NAMALWA (cell line): ENCODE measurements at regions not wholly inside any gene's neighbourhood (a gene's known extent, or its start where the extent isn't known, plus 50 kb on each side); places are given as distances from the start of the nearest gene placed in this dataset.
A peak's percentile ranks its signal among the peaks of the same experiment; 100 is the strongest.
"Not testable (repeated sequence)": the region's sequence is repeated elsewhere in the genome, so short reads cannot be mapped to it uniquely, and the experiment has no call there.

ENCODE experiments used
- DNase-seq: peaks from one replicate; pipeline ENCODE4 v3.0.0-alpha.2; 2015; ENCODE audit warnings: low spot score

- DNase-seq = peak; percentile 37
These were observed 139.3 kb upstream of the IER5L start for GRCh38 chr9:129317179-129318011.

DNA sequence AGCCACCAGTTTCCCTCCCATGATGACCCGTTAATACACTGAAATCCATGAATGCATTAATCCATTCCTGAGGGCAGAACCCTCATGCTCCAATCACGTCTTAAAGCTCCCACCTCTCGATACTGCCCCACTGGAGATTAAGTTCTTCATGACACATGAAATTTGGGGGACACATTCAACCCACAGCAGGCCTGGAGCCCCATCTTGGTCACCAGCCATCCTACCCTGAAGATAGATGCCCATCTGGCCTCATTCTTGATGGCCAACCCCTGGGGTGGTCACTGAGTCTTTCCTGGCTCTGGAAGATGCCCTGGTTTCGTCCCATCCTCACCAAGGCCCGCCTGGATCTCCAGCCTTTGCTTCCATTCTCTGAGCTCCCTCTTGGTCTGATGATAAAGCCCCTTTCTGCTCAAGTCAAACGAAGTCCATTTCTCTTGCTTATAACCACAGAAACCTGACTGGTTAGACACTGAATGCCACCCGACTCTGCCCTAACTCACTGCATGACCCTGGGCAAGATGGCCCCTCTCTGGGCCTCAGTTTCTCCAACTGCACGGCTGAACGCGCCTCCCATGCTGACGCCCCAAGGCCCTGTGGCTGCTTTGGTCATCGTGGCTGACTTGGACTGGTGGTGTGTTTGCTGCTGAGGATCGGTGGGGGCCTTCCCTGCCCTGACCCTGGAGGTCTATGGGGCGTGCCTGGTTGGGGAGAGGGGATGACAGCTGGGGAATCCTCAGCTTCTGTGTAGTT is 138.4 kb upstream of the IER5L start:
- no peak for DNase-seq

- DNase-seq = no peak
These were observed 135.4 kb upstream of the IER5L start for GRCh38 chr9:129313331-129313955.

GRCh38 chr9:129312251-129313122 is 134.4 kb upstream of the IER5L start:
- DNase-seq = no peak

GRCh38 chr9:129311643-129312042 is 133.6 kb upstream of the IER5L start:
- no peak for DNase-seq

DNA sequence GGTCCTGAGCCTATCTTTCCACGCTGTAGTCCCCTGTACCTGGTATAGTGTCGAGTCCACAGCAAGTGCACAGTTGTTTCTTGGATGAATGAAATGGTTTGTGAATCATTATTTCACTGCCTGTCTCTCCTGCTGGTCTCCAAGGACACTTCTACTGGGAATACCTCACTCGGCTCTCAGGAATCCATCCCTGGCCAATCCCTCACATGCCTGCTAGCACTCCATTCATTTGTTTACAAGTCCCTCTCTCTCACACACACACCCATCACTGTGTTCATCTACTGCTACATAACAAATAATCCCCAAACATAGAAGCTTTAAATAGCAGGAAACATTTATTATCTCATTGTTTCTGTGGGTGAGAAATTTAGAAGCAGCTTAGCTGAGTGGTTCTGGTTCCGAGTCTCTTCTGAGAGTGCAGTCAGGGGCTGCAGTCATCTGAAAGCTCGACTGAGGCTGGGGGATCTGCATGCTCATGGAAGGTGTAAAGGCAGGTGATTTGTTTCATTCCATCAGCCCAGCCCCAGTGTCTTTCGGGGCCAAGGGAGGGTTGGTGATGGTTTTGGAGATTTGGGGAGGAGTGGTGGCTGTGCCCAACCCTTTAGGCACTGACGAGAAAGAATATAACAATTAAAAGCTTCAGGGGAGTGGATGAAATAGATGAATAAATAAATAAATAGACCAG is 132.7 kb upstream of the IER5L start:
- no peak for DNase-seq

- DNase-seq = no peak
These were observed 131.8 kb upstream of the IER5L start for GRCh38 chr9:129309906-129310305.

DNA sequence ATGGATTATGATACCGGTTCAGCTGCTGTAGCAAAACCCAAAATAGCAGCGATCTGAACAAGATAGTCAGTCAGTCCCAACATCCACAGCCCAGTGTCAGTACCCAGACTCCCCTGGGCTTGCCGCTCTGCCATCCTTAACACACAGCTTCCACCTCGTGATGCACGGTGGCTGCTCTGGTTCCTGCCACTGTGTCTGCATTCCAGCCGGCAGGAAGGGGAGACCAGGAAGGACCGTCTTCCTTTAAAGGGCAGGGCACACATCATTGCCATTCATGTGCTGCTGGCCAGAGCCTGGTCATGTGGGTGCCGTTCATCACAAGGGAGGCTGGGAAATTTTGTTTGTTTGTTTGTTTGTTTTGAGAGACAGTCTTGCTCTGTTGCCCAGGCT is 131.0 kb upstream of the IER5L start:
- DNase-seq = no peak

GRCh38 chr9:129307227-129307970 is 129.3 kb upstream of the IER5L start:
- DNase-seq = no peak

DNA sequence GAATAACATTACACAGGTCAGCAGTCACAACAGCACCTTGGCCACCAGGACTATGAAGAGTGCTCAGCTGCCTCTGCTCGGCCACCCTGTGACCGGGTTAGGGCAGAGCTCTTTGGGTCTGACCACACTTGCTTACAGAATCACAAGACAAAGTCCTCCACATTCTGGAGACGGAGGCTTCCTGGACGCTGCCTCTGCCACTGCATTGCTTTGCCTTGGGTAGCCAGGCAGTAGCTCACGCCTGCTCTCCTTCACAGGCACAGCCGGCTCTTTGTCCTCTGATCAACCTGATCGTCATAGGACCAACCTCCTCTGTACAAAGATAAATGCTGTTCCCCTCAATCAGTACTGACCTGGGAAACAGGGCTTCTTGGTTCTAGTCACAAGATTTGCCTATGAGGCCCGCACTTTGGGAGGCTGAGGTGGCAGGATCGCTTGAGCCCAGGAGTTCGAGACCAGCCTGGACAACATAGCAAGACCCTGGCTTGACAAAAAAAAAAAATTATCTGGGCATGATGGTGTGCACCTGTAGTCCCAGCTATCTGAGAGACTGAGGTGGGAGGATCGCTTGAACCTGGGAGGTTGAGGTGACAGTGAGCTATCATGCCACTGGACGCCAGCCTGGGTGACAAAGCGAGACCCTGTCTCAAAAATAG is 128.4 kb upstream of the IER5L start:
- DNase-seq = no peak

- DNase-seq = no peak
These were observed 127.2 kb upstream of the IER5L start for GRCh38 chr9:129305246-129305645.

DNA sequence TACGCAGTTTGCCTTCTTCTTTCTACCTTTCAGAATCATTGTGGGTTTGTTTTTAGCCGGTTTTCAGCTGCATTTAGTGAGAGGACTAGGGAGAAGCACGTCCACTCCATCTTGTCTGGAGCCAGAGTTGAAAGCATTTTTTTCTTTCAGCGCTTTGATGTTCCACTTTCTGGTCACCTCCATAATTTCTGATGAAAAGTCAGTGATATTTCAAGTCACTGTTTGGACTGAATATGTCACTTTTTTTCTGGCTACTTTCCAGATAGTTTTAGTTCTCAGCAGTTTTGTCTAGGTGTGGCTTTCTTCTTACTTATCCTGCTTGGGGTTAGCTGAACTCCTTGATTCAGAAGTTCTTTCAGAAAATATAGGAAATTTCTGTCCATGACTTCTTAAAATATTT is 123.9 kb upstream of the IER5L start:
- no peak for DNase-seq

DNA sequence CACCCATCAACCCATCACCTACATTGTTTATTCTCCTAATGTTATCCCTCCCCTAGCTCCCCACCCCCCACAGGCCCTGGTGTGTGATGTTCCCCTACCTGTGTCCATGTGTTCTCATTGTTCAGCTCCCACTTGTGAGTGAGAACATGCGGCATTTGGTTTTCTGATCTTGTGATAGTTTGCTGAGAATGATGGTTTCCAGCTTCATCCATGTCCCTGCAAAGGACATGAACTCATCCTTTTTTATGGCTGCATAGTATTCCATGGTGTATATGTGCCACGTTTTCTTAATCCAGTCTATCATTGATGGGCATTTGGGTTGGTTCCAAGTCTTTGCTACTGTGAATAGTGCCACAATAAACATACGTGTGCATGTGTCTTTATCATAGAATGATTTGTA is 118.1 kb upstream of the IER5L start:
- not testable (repeated sequence) for DNase-seq

DNA sequence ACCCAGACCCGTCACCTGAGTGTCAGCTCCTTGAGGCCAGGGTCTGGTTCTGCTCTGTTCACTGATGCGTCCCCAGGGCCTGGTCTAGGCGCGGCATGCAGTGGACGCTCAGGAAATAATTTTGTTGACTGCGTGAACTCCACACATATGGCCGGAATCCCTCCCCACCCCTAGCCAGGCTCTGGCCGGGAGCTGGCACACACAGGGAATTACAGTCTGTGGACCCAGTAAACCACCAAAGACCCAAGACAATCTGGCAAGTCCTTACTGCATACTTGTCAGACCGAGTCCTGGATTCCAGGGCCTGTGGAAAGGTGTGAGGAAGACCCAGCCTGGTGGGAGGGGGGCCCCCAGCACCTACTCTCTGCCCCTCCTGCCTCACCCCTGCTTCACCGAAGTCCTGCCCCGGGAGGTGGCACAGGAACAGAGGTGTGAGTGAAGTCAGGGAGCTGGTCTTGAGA is 113.0 kb upstream of the IER5L start:
- no peak for DNase-seq

DNA sequence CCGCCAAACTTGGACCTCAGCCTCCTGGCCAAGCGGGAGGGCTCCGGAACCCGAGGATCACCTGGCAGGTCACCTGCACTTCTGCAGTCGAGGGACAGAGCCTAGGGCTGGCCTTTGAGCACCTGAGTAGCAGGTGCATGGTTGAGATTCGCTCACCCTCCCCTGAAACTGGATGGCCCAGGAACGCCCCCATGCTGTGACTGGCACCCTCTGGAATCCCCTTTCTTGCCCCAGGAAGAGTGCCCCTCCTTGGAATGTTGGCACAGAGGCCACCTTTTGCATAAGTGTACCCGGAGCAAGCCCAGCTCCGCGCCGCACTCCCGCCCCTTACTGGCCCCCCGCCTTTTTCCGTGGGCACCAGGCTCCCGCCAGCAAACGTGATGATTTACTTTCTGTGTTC is 112.5 kb upstream of the IER5L start:
- DNase-seq = no peak

DNA sequence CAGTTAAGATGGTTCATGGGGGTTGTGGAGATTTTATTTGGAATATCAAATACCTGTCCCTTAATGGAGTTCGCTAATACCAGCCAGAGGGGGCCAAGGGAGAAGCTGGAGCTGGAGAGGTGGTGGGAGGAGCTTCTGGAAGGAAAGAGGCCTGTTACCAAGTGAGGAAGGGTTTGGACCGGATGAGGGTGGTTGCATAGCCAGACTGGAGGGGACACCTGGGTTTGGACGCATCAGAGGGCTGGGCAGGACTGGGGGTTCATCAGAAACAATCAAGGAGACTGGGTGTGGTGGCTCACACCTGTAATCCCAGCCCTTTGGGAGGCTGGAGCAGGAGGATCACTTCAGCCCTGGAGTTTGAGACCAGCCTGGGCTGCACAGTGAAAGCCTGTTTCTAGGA is 111.8 kb upstream of the IER5L start:
- no peak for DNase-seq

GRCh38 chr9:129289131-129289731 is 111.2 kb upstream of the IER5L start:
- DNase-seq = peak; percentile 33

DNA sequence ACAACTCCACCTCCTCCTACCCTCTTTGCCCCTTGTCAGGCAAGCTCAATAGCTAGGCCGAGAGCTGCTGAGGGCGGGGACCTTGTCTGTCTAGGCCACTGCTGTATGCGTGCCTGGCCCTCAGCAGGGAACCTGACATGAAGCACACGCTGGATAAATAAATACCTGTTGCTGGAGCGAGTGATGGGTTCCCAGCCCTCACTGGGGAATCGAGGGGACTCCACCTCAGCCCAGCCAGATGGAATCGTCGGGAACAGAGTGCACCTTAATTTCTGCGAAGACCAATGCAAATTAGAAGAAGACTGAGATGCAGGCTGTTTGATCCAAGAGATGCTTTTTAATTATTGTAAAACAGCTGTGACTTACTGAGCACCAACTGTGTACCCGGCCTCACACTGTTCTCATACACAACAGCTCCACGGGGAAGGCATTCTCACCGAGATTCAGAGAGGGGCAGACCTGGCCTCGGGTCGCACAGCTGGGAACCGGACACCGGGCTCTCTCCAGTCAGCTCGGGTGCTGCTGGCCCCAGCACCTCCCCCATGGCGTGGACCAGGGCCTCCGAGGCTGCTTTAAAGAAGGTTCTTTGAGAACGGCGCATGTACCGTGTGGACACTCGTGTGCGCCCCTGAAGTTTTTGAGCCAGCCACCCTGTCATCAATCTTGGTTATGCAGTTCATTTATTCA is 109.7 kb upstream of the IER5L start:
- DNase-seq = no peak
